H4 (cell line): ENCODE measurements at regions not wholly inside any gene's neighbourhood (a gene's known extent, or its start where the extent isn't known, plus 50 kb on each side); places are given as distances from the start of the nearest gene placed in this dataset.

Experiments used
- DNase-seq: peaks from one replicate; pipeline ENCODE4 v3.0.0-alpha.2; 2015; ENCODE audit warnings: low spot score

- no peak for DNase-seq
Observed at GRCh38 chr16:59997706-59998105, 1263.6 kb upstream of the GOT2 start.

GRCh38 chr16:59993101-59993500, 1259.0 kb upstream of the GOT2 start:
- peak; percentile 89 for DNase-seq

DNA sequence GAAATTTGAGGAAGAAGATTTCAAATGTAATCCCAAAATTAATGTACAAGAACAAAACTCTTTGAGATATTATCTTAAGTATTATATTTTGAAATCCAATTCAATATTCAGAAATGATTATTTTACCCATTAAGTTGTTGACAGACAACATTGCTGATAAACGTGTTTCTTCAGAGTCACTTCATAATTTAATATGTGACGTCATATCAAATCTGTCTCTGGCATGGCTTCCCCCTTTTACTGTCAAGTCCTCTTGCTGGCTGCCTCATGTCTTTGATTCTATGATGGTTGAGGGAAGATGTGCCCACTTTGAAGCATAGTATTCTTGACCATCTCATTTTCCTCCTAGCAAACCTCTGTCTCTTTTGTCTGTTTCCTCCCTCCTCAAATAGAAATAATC, 1257.1 kb upstream of the GOT2 start:
- no peak for DNase-seq

DNA sequence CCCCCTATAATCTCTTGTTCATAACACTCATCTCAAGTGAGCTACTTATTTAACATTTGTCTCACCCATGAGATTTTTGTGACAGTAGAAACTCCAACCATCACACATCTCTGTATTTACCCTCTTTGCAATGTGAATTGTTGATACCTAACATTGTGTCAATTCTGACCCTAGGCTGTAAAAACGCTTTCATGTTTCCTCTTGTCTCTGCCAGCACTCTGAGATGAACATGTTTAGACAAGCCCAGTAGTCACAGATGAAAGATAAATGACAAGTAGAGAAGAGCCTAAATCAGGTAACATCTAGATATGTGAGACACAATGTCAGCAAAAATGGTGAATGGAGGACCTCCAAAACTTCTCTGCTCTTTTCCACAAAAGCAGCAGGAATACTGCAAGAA, 1254.5 kb upstream of the GOT2 start:
- no peak for DNase-seq

DNA sequence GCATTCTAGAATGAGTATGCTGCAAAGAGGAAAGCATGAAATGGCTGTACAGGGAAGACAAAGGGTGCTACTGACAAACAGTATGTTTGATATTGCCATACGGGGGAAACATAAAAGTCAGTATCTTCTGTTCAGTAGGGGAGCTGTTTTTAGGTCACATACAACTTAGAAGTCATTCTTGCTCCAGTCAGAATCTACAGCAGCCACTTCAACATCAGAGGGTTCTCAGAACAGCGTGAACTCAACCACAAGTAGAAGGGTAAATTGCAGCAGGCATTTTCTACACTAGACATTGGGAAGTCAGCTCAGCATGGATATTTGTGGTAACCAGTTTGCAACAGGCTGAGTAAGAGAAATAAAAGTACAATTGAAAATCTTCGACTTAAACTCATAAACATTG, 1241.8 kb upstream of the GOT2 start:
- no peak for DNase-seq

GRCh38 chr16:59973966-59974365, 1239.8 kb upstream of the GOT2 start:
- peak; percentile 26 for DNase-seq

GRCh38 chr16:59971264-59971663, 1237.1 kb upstream of the GOT2 start:
- peak; percentile 7 for DNase-seq

GRCh38 chr16:59964232-59964924, 1230.3 kb upstream of the GOT2 start:
- peak; percentile 6 for DNase-seq

DNA sequence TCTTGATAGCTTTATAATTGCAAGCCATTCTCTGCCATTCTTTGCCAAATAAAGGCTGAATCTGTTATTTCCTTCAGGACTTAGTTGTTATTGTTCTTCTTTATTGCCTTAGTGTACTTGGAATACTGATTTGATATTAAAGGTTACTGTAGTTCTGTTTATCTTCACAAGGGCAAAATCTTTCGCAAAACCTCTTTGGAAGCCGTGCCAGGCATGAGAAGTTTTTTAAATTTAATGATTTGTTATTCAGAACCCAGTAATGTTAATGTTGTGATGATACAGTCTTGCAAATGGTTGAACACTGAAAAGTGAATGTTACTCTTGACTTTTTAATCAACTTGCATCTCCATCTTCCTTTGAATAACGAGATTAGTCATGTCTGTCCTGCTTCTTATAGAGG, 1225.2 kb upstream of the GOT2 start:
- DNase-seq: no peak

- peak; percentile 35 for DNase-seq
Observed at GRCh38 chr16:59950431-59950830, 1216.3 kb upstream of the GOT2 start.

DNA sequence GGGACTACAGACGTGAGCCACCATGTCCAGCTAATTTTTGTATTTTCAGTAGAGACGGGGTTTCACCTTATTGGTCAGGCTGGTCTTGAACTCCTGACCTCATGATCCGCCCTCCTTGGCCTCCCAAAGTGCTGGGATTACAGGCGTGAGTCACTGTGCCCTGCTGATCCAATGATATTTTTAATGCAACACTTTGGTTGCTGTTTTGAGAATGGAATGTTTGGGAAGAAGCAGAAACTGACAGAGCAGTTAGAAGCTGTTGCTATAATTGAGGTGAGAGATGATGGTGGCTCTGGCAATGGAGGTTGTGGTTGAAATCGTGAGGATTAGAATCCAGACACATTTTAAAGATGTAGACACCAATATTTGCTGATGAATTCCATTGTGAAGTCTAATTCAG, 1209.9 kb upstream of the GOT2 start:
- DNase-seq: peak; percentile 24

DNA sequence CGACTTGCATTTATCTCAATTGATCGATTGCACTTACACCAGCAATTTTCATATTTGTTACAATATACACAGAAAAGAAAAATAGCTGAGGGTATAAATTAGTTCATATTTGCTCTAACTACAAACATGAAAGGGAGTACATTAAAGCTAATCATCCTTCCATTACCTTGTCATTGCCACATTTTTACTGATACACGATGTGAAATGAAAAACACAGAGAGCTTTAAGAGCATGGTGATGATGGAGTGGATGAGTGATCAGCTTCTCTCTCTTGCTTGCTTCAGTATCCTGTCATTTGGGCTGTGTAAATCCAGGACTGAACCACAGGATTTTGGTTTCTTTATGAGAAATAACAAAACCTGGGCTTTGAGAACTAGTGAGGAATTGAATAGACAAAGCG, 1207.5 kb upstream of the GOT2 start:
- no peak for DNase-seq

DNA sequence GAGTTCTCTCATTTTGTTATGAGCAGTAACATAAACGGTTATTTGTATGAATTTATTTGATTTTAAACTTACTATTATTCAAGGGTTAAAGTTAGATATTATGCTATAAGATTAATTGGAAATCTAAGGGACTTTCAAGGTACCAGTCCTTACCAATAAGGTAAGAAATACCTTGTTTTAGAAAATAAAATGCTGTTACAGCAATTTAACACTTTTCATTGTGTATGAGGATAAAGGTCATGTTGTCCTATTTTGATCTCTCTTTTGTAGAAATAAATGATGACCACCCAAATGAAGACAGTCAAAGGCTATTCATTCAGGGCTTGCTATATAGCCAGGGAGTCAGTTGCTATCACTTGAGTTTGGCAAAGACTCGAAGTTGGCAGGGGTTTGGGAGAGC, 1185.9 kb upstream of the GOT2 start:
- DNase-seq: no peak

- DNase-seq: no peak
Observed at GRCh38 chr16:59913666-59914065, 1179.5 kb upstream of the GOT2 start.

DNA sequence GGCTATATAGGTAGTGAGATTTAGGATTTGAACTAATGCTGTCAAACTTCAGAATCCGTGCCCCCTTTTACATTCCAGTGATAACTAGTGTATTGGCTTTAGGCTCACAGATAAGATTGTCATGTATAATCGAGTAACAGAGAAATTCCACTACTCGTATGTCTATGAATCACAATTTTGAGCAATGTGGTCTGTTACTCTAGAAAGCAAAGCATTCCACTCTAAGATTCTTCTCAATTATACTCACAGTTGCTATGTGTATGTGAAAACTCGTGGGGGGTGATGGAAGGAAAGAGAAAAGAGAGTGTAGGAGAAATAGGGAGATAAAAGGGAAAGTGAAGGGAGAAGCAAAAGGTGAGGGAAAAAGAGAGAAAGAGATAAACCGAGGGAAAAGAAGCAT, 1175.1 kb upstream of the GOT2 start:
- no peak for DNase-seq

DNA sequence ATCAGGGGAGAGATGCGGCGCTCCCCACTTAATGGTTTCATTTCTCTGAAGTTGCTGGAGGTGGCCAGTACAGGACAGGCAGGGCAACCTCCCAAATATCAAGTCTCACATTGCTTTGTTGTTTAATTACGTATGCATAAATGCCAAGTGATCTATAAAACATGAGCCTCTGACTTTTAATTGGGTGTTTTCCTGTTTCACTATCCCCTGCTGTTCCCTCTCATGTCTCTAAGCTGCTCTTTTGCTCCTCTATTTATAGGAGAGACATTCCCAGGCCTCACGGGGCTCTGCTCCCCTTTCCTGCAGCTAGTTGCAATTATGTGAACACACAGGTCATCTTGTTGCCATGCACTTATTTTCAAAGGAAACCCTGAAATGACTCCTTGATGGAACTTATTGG, 1173.5 kb upstream of the GOT2 start:
- no peak for DNase-seq

- no peak for DNase-seq
Observed at GRCh38 chr16:59905606-59906005, 1171.5 kb upstream of the GOT2 start.

DNA sequence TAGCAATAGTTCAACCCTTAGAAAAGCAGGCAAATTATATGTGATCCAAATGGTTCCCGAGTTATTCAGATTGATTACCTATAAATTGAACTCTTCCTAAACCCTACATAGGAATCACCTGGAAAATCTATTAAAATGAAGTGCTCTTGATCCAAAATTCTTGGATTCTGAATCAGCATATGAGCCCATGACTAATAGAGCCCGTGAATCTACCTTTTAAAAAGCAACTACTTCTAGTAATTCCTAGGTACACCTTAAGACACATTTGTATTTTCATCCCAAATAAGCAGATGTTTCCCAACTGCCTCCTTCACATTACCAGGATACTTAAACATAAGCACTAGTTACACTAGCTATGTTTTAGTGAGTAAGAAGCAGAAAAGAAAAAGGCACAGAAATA, 1171.0 kb upstream of the GOT2 start:
- DNase-seq: no peak

- no peak for DNase-seq
Observed at GRCh38 chr16:59899940-59900339, 1165.8 kb upstream of the GOT2 start.

DNA sequence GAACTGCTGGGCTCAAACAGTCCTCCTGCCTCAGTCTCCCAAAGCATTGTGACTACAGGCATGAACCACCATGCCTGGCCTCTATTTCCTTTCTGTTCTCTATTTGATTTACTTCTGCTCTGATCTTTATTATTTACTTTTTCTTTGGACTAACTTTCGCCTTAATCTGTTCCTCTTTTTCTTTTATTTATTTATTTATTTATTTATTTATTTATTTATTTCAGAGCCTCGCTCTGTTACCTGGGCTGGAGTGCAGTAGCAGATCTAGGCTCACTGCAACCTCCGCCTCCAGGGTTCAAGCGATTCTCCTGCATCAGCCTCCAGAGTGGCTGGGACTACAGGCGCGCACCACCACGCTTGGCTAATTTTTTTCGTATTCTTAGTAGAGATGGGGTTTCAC, 1158.3 kb upstream of the GOT2 start:
- no peak for DNase-seq

- no peak for DNase-seq
Observed at GRCh38 chr16:59887856-59888255, 1153.7 kb upstream of the GOT2 start.

GRCh38 chr16:59886021-59886420, 1151.9 kb upstream of the GOT2 start:
- DNase-seq: peak; percentile 75

- no peak for DNase-seq
Observed at GRCh38 chr16:59881376-59881775, 1147.3 kb upstream of the GOT2 start.

- no peak for DNase-seq
Observed at GRCh38 chr16:59880611-59881010, 1146.5 kb upstream of the GOT2 start.
